22Rv1 (cell line): ENCODE measurements at regions not wholly inside any gene's neighbourhood (a gene's known extent, or its start where the extent isn't known, plus 50 kb on each side); places are given as distances from the start of the nearest gene placed in this dataset.

Experiments used
- ZFX ChIP-seq: fragments of 450-650 bp; IDR thresholded peaks from 2 replicates; pipeline ENCODE4 v1.6.1; 2017; ENCODE audit warnings: antibody characterized with exemption, borderline replicate concordance
- TF ChIP-seq, protein P1 (sequence below): fragments of 450-650 bp; IDR thresholded peaks from 2 replicates; pipeline ENCODE4 v1.5.1; 2017; ENCODE audit warnings: mild to moderate bottlenecking

DNA sequence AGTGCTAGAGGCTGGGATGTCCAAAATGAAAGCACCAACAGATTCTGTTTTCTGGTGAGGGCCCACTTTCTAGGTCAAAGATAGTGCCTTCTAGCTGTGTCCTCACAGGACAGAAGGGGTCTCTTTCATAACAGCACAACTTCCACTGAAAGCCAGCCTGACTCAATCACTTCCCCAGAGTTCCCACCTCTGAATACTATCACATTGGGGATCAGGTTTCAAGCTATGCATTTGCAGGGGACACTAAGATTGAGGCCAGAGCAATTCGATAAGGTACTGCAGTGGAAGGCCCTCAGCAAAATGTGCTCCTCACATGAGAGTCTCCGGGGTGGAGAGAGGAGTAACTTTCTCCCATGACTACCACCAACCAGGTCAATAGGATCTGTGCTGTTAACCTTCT is 1501.5 kb downstream of the EFNB2 start:
- TF ChIP-seq, protein P1, sequence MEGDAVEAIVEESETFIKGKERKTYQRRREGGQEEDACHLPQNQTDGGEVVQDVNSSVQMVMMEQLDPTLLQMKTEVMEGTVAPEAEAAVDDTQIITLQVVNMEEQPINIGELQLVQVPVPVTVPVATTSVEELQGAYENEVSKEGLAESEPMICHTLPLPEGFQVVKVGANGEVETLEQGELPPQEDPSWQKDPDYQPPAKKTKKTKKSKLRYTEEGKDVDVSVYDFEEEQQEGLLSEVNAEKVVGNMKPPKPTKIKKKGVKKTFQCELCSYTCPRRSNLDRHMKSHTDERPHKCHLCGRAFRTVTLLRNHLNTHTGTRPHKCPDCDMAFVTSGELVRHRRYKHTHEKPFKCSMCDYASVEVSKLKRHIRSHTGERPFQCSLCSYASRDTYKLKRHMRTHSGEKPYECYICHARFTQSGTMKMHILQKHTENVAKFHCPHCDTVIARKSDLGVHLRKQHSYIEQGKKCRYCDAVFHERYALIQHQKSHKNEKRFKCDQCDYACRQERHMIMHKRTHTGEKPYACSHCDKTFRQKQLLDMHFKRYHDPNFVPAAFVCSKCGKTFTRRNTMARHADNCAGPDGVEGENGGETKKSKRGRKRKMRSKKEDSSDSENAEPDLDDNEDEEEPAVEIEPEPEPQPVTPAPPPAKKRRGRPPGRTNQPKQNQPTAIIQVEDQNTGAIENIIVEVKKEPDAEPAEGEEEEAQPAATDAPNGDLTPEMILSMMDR: no peak
- TF ChIP-seq ZFX: no peak
